Hepatocyte (in vitro differentiated cells): ENCODE measurements at regions not wholly inside any gene's neighbourhood (a gene's known extent, or its start where the extent isn't known, plus 50 kb on each side); places are given as distances from the start of the nearest gene placed in this dataset.
A peak's percentile ranks its signal among the peaks of the same experiment; 100 is the strongest.
"Not testable (repeated sequence)": the region's sequence is repeated elsewhere in the genome, so short reads cannot be mapped to it uniquely, and the experiment has no call there.

Experiments
- DNase-seq: peaks from one replicate; pipeline ENCODE4 v3.0.0-alpha.2; 2016; ENCODE audit warnings: low spot score
- H2AFZ ChIP-seq: fragments of 200-600 bp; sonication (generic); 2 replicates; pipeline ENCODE4 v1.6.0; 2016; ENCODE audit warnings: antibody characterized with exemption, mild to moderate bottlenecking
- H3K27ac ChIP-seq: fragments of 200-600 bp; sonication (generic); 2 replicates; pipeline ENCODE4 v1.5.1; 2016; ENCODE audit warnings: mild to moderate bottlenecking
- H3K27me3 ChIP-seq: fragments of 200-600 bp; sonication (generic); 2 replicates; pipeline ENCODE4 v1.6.1; 2016
- H3K36me3 ChIP-seq: fragments of 200-600 bp; sonication (generic); replicated peaks from 2 replicates; pipeline ENCODE4 v1.5.1; 2016; ENCODE audit warnings: low read depth; ENCODE audit not compliant: insufficient read depth
- H3K4me1 ChIP-seq: fragments of 200-600 bp; sonication (generic); 2 replicates; pipeline ENCODE4 v1.5.1; 2016; ENCODE audit warnings: mild to moderate bottlenecking, moderate library complexity; ENCODE audit not compliant: insufficient read depth
- H3K4me2 ChIP-seq: fragments of 200-600 bp; sonication (generic); 2 replicates; pipeline ENCODE4 v1.6.0; 2016
- H3K4me3 ChIP-seq: fragments of 200-600 bp; sonication (generic); 2 replicates; pipeline ENCODE4 v1.5.1; 2016; ENCODE audit warnings: mild to moderate bottlenecking
- H3K79me2 ChIP-seq: fragments of 200-600 bp; sonication (generic); 2 replicates; pipeline ENCODE4 v1.6.0; 2017; ENCODE audit warnings: mild to moderate bottlenecking
- H3K9me2 ChIP-seq: fragments of 200-600 bp; sonication (generic); replicated peaks from 2 replicates; pipeline ENCODE4 v1.6.0; 2017; ENCODE audit warnings: mild to moderate bottlenecking; ENCODE audit not compliant: insufficient read depth
- H3K9me3 ChIP-seq: fragments of 200-600 bp; sonication (generic); 2 replicates; pipeline ENCODE4 v1.5.1; 2016; ENCODE audit warnings: low read depth, mild to moderate bottlenecking
- H4K20me1 ChIP-seq: fragments of 200-600 bp; sonication (generic); 2 replicates; pipeline ENCODE4 v1.6.0; 2016; ENCODE audit warnings: mild to moderate bottlenecking; ENCODE audit not compliant: insufficient read depth, poor library complexity, severe bottlenecking
- CTCF ChIP-seq: fragments of 200-600 bp; sonication (generic); IDR thresholded peaks from 2 replicates; pipeline ENCODE4 v1.5.1; 2016; ENCODE audit warnings: antibody characterized with exemption, mild to moderate bottlenecking; ENCODE audit not compliant: poor library complexity
- EZH2 ChIP-seq: fragments of 200-600 bp; sonication (generic); IDR thresholded peaks from 2 replicates; pipeline ENCODE4 v1.6.1; 2016; ENCODE audit warnings: antibody characterized with exemption, mild to moderate bottlenecking, borderline replicate concordance
- EZH2phosphoT487 ChIP-seq: fragments of 200-600 bp; sonication (generic); IDR thresholded peaks from one replicate; pipeline ENCODE4 v1.6.1; 2018; ENCODE audit warnings: antibody characterized with exemption, mild to moderate bottlenecking, low read depth, moderate library complexity; ENCODE audit not compliant: unreplicated experiment, severe bottlenecking
- WGBS: methylation state at CpG from one replicate; pipeline ENCODE4 v1.1.6; 2016; ENCODE audit warnings: low lambda C conversion rate; ENCODE audit errors: missing lambda C conversion rate; 5-methylcytosine and 5-hydroxymethylcytosine counted together

GRCh38 chr5:74490814-74491213, 149.7 kb downstream of the ENC1 start:
- no peak overlapping the region for H3K27ac ChIP-seq
- H2AFZ ChIP-seq: no peak overlapping the region
- no peak for DNase-seq
- H4K20me1 ChIP-seq: no peaks in the 10 kb centered on the region
- no peak for TF ChIP-seq CTCF
- no peak for TF ChIP-seq EZH2phosphoT487
- TF ChIP-seq EZH2: no peak
- no peaks in the 10 kb centered on the region for H3K27me3 ChIP-seq
- no peaks in the 10 kb centered on the region for H3K9me2 ChIP-seq
- H3K79me2 ChIP-seq: no peaks in the 10 kb centered on the region
- 79% methylated on average over 3 of the region's 3 CpGs for WGBS
- no peak overlapping the region for H3K4me3 ChIP-seq
- no peaks in the 10 kb centered on the region for H3K4me1 ChIP-seq
- no peaks in the 10 kb centered on the region for H3K9me3 ChIP-seq
- H3K4me2 ChIP-seq: no peak overlapping the region
- no peaks in the 10 kb centered on the region for H3K36me3 ChIP-seq

- no peak for DNase-seq
- H3K27ac ChIP-seq: no peak overlapping the region
- H3K4me1 ChIP-seq: no peaks in the 10 kb centered on the region
- H3K27me3 ChIP-seq: no peaks in the 10 kb centered on the region
- H3K4me2 ChIP-seq: no peak overlapping the region
- no peaks in the 10 kb centered on the region for H3K9me2 ChIP-seq
- no peak overlapping the region for H3K4me3 ChIP-seq
- H4K20me1 ChIP-seq: no peaks in the 10 kb centered on the region
- H3K79me2 ChIP-seq: no peaks in the 10 kb centered on the region
- TF ChIP-seq CTCF (no peak), EZH2phosphoT487 (no peak), EZH2 (no peak)
- no peaks in the 10 kb centered on the region for H3K36me3 ChIP-seq
- H2AFZ ChIP-seq: no peak overlapping the region
- WGBS: 84% methylated on average over 3 of the region's 3 CpGs
- H3K9me3 ChIP-seq: no peaks in the 10 kb centered on the region
Observed at GRCh38 chr5:74482990-74483389, 157.5 kb downstream of the ENC1 start.

GRCh38 chr5:74482523-74482922, 158.0 kb downstream of the ENC1 start:
- H4K20me1 ChIP-seq: no peaks in the 10 kb centered on the region
- WGBS: 84% methylated on average over 6 of the region's 6 CpGs
- no peak overlapping the region for H3K27ac ChIP-seq
- no peaks in the 10 kb centered on the region for H3K4me1 ChIP-seq
- TF ChIP-seq CTCF (no peak), EZH2 (no peak), EZH2phosphoT487 (no peak)
- DNase-seq: no peak
- H3K9me3 ChIP-seq: no peaks in the 10 kb centered on the region
- H3K27me3 ChIP-seq: no peaks in the 10 kb centered on the region
- no peaks in the 10 kb centered on the region for H3K9me2 ChIP-seq
- no peak overlapping the region for H3K4me2 ChIP-seq
- H3K4me3 ChIP-seq: no peak overlapping the region
- no peaks in the 10 kb centered on the region for H3K36me3 ChIP-seq
- no peaks in the 10 kb centered on the region for H3K79me2 ChIP-seq
- no peak overlapping the region for H2AFZ ChIP-seq

- not testable (repeated sequence) for H3K4me1 ChIP-seq, H3K27ac ChIP-seq, H3K9me2 ChIP-seq, H4K20me1 ChIP-seq, H3K27me3 ChIP-seq, H2AFZ ChIP-seq, H3K79me2 ChIP-seq, H3K4me3 ChIP-seq, H3K36me3 ChIP-seq, H3K9me3 ChIP-seq, H3K4me2 ChIP-seq
- 89% methylated on average over 2 of the region's 2 CpGs for WGBS
- DNase-seq: peak; percentile 16
Observed at GRCh38 chr5:74481357-74481756, 159.2 kb downstream of the ENC1 start.
